Cardiac septum (tissue), 1 donor: ENCODE measurements at regions not wholly inside any gene's neighbourhood (a gene's known extent, or its start where the extent isn't known, plus 50 kb on each side); places are given as distances from the start of the nearest gene placed in this dataset.

Experiments
- DNase-seq: peaks from one replicate; pipeline ENCODE4 v3.0.0-alpha.2; 2020; ENCODE audit warnings: low spot score
- intact Hi-C: fragments of 100-400 bp; cut with DNase I; formaldehyde crosslinking; loops from one replicate; pipeline ENCODE4 v1.14.0; 2022
- donor health status: DM: no; HTN: no; CAD: no.

GRCh38 chr11:36878737-36879136 lies 280.7 kb upstream of the RAG2 start:
- intact Hi-C loops, result no loop called here

DNA sequence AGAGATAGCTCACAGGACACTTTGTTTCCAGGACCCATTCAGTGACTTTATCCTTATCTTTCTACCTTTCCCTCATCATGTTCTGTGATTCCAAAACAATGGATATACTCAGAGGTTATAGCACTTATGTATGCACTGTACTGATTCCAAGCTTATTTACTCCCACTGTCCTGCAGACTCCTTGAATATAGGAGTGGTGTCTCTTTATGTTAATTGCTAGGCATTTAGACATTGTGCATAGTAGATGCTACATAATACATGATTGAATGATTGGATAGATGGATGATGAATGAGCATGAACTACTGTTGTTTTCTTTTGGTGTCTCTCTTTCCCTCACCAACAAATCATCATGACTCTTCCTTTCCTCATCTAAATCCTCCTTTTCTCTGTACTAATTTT lies 279.1 kb upstream of the RAG2 start:
- intact Hi-C loops, result no loop called here

More at GRCh38 chr11:36878737-36879136, 280.7 kb upstream of the RAG2 start:
- DNase-seq, result no peak

GRCh38 chr11:36876266-36876665 lies 278.2 kb upstream of the RAG2 start:
- DNase-seq, result no peak
- intact Hi-C loops, result no loop called here

More for the DNA sequence above, 279.1 kb upstream of the RAG2 start:
- no peak for DNase-seq

- intact Hi-C loops, result no loop called here
- no peak for DNase-seq
Measured at GRCh38 chr11:36874291-36874690, 276.3 kb upstream of the RAG2 start.

DNA sequence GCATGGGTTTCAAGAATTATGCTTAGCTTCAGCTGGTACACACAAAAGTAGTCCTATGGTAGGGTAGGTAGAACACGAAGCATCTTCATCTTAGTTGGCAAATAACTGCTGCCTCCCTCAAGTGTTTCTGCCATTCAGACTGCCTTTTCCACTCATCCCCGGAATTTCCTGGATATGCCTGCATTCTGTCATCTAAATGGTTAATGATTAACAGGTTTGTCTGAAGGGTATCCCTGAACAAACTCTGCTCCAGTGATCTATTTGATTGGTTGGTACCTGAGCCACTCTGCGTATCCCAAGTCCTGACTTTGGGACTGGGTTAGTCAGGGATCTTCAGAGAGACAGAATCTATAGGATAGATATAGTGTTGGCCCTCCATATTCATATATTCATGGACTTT lies 272.3 kb upstream of the RAG2 start:
- DNase-seq, result no peak
- intact Hi-C loops, result no loop called here

DNA sequence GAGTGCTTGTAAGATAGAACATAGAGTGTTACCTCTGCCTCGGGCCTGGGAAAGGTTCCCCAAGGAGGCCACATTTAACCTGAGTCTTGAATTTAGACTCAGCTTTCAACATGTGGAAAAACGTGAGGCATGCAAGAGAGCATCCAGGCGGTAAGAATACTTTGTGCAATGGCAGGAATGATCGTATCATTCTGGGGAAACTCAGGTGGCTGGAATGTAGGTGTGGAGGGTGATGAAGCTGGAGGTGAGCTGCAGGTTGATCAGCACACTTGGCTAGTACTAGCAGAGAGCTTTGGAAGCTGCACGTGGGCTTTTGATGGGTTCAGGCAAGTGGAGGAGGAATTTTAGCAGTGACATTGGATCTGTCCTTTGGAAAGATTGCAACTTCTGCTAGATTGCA lies 270.3 kb upstream of the RAG2 start:
- intact Hi-C loops, result no loop called here

GRCh38 chr11:36865846-36866245 lies 267.8 kb upstream of the RAG2 start:
- DNase-seq, result no peak
- intact Hi-C loops, result no loop called here

More for the DNA sequence above, 270.3 kb upstream of the RAG2 start:
- no peak for DNase-seq

- intact Hi-C loops, result no loop called here
- DNase-seq, result no peak
Measured at GRCh38 chr11:36854875-36855274, 256.8 kb upstream of the RAG2 start.

- intact Hi-C loops, result no loop called here
Measured at GRCh38 chr11:36848660-36849059, 250.6 kb upstream of the RAG2 start.

GRCh38 chr11:36840378-36840777 lies 242.3 kb upstream of the RAG2 start:
- DNase-seq, result no peak
- intact Hi-C loops, result no loop called here

More at GRCh38 chr11:36848660-36849059, 250.6 kb upstream of the RAG2 start:
- DNase-seq, result no peak

GRCh38 chr11:36837831-36838437 lies 239.9 kb upstream of the RAG2 start:
- no peak for DNase-seq
- intact Hi-C loops, result no loop called here

DNA sequence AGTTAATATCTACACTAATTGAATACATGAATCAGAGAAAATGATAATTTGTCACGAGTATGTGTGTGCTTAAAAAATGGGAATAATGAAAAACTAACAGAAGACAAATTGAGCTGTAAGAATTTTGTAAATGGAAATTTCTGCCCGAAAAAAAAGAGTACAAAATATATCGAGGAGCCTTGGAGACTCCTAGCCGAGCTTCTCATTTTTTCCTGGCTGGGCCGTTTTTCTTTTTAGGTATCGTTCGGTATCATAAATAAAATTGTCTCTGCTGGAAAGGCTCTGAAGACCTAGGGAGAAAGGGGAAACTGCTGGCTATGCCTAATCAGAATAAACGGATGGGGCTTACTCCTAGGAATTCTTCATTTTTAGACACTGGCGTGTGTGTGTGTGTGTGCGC lies 227.2 kb upstream of the RAG2 start:
- intact Hi-C loops, result no loop called here
- DNase-seq, result no peak

- DNase-seq, result no peak
- intact Hi-C loops, result no loop called here
Measured at GRCh38 chr11:36824349-36824748, 226.3 kb upstream of the RAG2 start.

DNA sequence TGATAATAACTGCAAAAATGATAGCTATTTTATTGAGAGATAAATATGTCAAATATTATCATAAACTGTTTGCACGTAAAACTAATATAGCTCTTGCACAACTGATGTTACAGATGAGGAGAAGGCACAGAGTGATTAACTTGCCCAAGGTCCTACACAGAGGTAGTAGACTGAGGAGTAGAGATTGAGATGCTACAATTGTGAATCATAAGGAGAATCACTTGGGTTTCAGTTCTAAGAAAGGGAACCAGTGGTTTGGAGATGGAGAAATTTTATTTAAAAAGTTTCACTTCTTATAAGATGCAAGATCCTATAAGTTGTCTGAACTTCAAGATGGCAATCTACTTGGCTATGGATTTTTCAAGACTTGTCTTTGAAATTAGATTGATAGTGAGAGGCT lies 224.8 kb upstream of the RAG2 start:
- DNase-seq, result no peak
- intact Hi-C loops, result no loop called here

DNA sequence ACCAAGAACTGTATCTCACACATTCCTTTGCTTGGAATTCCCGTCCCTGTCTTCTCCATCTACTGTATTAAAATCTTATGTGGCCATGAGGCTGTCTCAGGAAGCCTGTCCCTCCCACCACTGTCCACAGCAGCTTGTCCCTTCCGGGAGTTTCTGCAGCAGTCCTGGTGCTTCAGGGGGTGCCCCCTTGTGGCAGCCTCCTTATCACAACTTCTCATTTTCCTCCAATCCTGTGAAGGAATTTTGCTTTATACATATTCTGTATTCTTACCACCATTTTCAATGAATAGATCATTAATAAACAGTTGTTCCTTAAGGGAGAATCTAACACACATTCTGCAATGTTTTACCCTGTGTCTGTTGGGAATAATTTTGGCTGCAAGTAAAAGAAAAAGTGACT lies 220.4 kb upstream of the RAG2 start:
- intact Hi-C loops, result no loop called here
- no peak for DNase-seq

DNA sequence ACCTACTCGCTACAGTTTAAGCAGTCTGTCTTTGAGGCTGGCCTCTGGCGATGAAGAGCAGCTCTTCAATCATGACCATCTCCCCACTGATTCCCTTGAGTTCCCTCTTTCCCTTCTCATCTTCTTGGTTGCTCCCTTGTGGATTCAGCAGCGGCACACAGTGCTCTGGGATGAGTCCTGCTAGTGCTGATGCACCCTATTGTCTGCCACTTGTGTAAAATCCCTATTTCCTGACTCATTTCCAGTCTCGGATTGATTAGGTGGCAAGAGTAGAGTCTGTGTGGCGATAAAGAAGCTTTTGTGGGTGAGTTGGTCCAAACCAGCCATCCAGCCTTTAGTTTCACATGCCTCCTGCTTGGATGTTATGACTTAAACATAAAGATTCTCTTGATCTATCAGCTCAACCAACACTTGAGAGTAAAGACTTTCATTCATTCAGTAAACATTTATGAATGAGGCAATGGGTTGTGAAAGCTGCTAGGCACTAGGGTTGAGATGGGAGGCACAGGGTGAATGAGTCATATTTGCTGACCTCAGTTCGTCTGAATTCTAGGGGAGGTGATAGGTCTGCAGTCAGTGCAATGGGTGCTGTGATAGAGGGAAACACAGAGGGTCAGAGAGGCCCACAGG lies 219.4 kb upstream of the RAG2 start:
- no peak for DNase-seq
- intact Hi-C loops, result no loop called here

DNA sequence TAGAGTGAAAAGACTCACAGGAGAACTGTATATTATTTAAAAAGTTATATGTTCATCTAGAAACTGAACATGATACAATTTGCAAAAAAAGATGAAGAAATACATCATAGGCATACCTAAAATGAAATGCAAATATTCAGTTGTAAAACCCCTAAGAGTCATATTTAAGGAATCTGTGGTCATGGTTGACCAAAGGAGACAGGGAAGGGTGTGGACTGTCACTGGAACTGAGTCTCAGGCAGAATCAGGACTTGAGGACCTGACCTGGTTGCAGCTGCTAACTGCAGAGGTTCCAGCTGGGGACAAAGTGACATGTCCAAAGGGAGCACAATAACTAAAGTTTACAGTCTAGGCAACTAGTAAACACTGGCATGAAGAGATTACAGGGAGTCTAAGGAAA lies 211.3 kb upstream of the RAG2 start:
- DNase-seq, result no peak
- intact Hi-C loops, result no loop called here

GRCh38 chr11:36807871-36808270 lies 209.8 kb upstream of the RAG2 start:
- intact Hi-C loops, result no loop called here

DNA sequence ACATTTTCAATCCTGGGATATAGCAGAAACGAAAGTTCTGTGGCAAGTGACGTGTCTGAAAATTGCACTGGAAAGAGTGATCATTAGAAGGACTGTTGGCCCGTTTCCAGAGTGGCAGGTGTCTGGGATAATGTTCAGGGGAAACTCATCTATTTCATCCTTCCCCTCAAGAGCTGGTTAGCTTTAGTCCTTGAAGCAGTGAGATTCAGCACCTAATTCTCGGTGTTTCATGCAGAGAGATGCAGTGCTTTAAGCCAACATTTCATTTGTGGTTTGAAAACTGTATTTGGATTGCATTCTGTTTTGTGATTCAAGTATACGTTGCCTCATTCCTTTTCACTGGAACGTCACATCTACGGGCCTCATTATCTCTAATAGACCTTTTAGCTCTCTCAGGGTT lies 205.0 kb upstream of the RAG2 start:
- intact Hi-C loops, result no loop called here
- DNase-seq, result no peak

More at GRCh38 chr11:36807871-36808270, 209.8 kb upstream of the RAG2 start:
- no peak for DNase-seq

DNA sequence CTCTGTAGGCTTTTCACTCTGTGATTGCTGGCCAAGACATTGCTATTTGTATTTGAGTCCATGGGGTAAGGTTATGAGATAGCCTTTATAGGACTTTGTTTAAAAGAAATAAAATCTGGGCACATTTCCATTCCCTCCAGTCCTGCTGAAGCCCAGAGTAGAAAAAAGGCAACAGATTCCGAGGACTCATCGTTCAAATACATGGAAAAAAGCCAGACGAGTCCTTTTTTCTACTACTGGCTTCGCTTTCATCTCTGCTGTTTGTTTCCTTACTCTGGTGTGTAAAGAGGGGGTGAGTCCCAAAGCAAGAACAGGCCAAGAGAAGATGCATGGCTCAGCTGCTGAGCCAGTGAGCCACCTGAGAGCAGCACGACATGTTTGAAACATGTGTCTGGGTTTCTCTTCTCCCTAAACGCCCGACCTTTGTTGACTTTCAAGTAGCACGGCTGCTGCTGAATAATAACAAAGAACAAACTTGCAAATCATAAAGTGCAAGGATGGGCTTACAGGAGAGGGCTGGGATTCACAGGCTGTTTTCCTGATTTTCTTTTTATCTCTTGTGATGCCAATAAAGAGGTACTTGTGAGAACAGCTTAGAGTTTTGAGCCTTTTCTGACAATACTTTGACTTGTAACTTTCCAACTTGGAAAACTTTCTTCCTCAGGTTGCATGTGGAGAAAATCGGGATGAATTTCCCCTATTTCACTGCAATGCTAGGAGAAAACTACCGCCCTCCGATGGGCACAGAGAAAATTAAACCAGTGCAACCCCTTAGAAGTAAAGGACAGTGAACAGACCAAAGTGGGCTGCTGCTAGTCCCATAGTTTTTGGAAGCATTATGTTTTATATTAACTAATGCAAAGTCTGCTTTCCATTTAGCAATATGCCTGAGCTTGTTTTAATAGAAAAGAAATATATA lies 195.2 kb upstream of the RAG2 start:
- no peak for DNase-seq
- intact Hi-C loops, result no loop called here

DNA sequence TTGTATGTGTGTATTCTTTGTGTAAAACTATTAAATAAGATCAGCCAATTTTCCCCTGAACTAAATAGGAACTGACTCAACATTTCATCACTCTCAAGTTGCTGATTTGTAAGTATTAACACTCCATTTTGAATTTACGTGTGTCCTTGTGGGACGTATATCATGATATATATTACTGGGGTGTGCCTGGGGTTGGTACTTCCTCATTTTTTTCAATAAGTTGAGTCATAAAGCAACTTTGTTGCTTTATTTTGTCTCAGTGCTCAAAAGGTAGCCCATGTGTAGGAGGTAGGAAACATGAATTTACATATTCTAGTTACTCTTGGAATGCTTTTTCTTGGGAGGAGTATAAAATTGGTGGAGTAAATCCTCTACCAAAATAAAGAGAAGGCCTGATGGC lies 193.9 kb upstream of the RAG2 start:
- intact Hi-C loops, result no loop called here
- no peak for DNase-seq
